Stomach (tissue), 8 donors: ENCODE measurements at regions not wholly inside any gene's neighbourhood (a gene's known extent, or its start where the extent isn't known, plus 50 kb on each side); places are given as distances from the start of the nearest gene placed in this dataset.
A peak's percentile ranks its signal among the peaks of the same experiment; 100 is the strongest.

Experiments
- DNase-seq, 2 donors: peaks; one replicate each; pipeline versions ENCODE4 v3.0.0 to v3.0.0-alpha.2; 2013 to 2019
- H3K27ac ChIP-seq, 5 donors: fragments of 200-600 bp in 4 of 5; sonication (generic) in 4 of 5; one replicate each; pipeline ENCODE4 v1.5.1; 2013 to 2019; ENCODE audit warnings: mild to moderate bottlenecking in 1 of 5, moderate library complexity in 1 of 5
- H3K27me3 ChIP-seq, 3 donors: fragments of 200-600 bp; sonication (generic); one replicate each; pipeline ENCODE4 v1.5.1; 2017 to 2019; ENCODE audit warnings: mixed run types in 1 of 3
- H3K36me3 ChIP-seq, 4 donors: fragments of 200-600 bp; sonication (generic); 1 replicate in 3 of 4; 2 replicates in 1 of 4; pipeline ENCODE4 v1.5.1; 2016 to 2019
- H3K4me1 ChIP-seq, 4 donors: fragments of 200-600 bp; sonication (generic); one replicate each; pipeline ENCODE4 v1.5.1; 2016 to 2019
- H3K4me3 ChIP-seq, 4 donors: fragments of 200-600 bp; sonication (generic) in 3 of 4; one replicate each; pipeline ENCODE4 v1.5.1; 2016 to 2019; ENCODE audit warnings: mild to moderate bottlenecking in 1 of 4
- H3K9me3 ChIP-seq, 4 donors: fragments of 200-600 bp; sonication (generic); one replicate each; pipeline ENCODE4 v1.5.1; 2016 to 2019
- EP300 ChIP-seq: sonication (generic); formaldehyde crosslinking; IDR thresholded peaks from one replicate; pipeline ENCODE4 v1.6.1; 2017; ENCODE audit warnings: antibody characterized with exemption
- POLR2A ChIP-seq, 4 donors: fragments of 450-650 bp; IDR thresholded peaks; one replicate each; pipeline ENCODE4 v1.6.1; 2016; ENCODE audit warnings: antibody characterized with exemption in 4 of 4, control low read depth in 2 of 4, mild to moderate bottlenecking in 1 of 4, moderate library complexity in 1 of 4
- POLR2AphosphoS5 ChIP-seq, 3 donors: sonication (generic); formaldehyde crosslinking; IDR thresholded peaks; one replicate each; pipeline ENCODE4 v1.6.1; 2016; ENCODE audit warnings: antibody characterized with exemption in 3 of 3
- WGBS, 5 donors: extraction: QIAGEN DNeasy Blood & Tissue Kit in 3 of 5; methylation state at CpG; one replicate each; pipeline versions ENCODE4 v1.1.5 to v1.1.7; 2013 to 2018; 5-methylcytosine and 5-hydroxymethylcytosine counted together
- intact Hi-C: fragments of 100-400 bp; cut with DNase I; formaldehyde crosslinking; loops from one replicate; pipeline ENCODE4 v1.15.1; 2023; ENCODE audit warnings: low total_unique reads
- TF ChIP-seq, protein P1 (sequence below), 7 experiments: fragments of 450-650 bp in 4 of 7; fragments of 200-600 bp in 3 of 7; sonication (generic) in 3 of 7; IDR thresholded peaks; one replicate each; pipeline ENCODE4 v1.5.1; 2016 to 2019; ENCODE audit warnings: antibody characterized with exemption in 7 of 7, control low read depth in 2 of 7, mild to moderate bottlenecking in 1 of 7
- donor health status: healthy with polysubstance abuse.
- donor health status: Bipolar disorder and iron deficiency.
- donor health status: healthy.

DNA sequence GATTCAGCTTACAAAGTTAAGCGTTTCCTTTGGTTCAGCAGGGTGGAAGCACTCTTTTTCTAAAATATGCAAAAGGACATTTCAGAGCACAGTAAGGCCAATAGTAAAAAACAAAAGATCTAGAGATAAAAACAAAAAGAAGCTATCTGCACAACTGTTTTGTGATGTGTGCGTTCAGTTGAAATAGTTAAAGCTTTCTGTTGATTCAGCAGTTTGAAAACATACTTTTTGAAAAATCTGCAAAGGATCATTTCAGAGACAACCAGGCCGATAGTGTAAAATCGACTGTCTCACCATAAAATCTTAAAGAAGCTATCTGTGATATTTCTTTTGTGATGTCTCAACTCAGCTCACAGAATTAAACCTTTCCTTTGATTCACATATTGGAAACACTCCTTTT is 300.0 kb upstream of the ALG10B start:
- no peaks in the 10 kb centered on the region for H3K27me3 ChIP-seq
- TF ChIP-seq EP300 (no peak), POLR2A (IDR thresholded peaks at IDR 0.05) (no peak), POLR2AphosphoS5 (IDR thresholded peaks at IDR 0.05) (no peak)
- TF ChIP-seq, protein P1, sequence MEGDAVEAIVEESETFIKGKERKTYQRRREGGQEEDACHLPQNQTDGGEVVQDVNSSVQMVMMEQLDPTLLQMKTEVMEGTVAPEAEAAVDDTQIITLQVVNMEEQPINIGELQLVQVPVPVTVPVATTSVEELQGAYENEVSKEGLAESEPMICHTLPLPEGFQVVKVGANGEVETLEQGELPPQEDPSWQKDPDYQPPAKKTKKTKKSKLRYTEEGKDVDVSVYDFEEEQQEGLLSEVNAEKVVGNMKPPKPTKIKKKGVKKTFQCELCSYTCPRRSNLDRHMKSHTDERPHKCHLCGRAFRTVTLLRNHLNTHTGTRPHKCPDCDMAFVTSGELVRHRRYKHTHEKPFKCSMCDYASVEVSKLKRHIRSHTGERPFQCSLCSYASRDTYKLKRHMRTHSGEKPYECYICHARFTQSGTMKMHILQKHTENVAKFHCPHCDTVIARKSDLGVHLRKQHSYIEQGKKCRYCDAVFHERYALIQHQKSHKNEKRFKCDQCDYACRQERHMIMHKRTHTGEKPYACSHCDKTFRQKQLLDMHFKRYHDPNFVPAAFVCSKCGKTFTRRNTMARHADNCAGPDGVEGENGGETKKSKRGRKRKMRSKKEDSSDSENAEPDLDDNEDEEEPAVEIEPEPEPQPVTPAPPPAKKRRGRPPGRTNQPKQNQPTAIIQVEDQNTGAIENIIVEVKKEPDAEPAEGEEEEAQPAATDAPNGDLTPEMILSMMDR (IDR thresholded peaks at IDR 0.05), result no peak
- H3K9me3 ChIP-seq, result peaks cover 0 to 85% (median 50%) of the 10 kb centered on the region in 4 donors
- no peak for DNase-seq
- no peaks in the 10 kb centered on the region for H3K36me3 ChIP-seq
- H3K27ac ChIP-seq, result no peak overlapping the region
- intact Hi-C loops, result no loop called here
- H3K4me3 ChIP-seq, result no peak overlapping the region
- 65 to 75% (median 70%) methylated on average over 4 of the region's 4 CpGs for WGBS, 5 donors
- H3K4me1 ChIP-seq, result no peaks in the 10 kb centered on the region

DNA sequence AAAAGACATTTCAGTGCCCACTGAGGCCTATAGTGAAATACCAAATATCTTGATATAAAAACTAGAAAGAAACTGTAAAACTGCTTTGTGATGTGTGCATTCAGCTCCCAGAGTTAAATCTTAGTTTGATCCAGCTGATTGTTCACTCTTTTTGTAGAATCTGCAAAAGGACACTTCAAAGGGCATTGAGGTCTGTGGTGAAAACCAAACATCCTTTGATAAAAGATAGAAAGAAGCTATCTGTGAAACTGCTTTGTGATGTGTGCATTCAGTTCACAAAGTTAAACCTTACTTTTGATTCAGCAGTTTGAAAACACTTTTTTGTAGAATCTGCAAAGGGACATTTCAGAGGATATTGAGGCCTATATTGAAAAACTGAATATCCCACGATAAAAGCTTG is 290.7 kb upstream of the ALG10B start:
- Histone ChIP-seq H3K27ac (no peak overlapping the region), H3K27me3 (no peaks in the 10 kb centered on the region), H3K9me3 (peaks cover 18 to 87% (median 66%) of the 10 kb centered on the region in 4 donors), H3K4me3 (no peak overlapping the region), H3K4me1 (no peaks in the 10 kb centered on the region), H3K36me3 (no peaks in the 10 kb centered on the region)
- DNase-seq, result no peak
- intact Hi-C loops, result no loop called here
- WGBS, 5 donors, result 16 to 43% (median 28%) methylated on average over 1 of the region's 1 CpG
- TF ChIP-seq POLR2A (IDR thresholded peaks at IDR 0.05), result no peak
- TF ChIP-seq, protein P1 (IDR thresholded peaks at IDR 0.05), result no peak

DNA sequence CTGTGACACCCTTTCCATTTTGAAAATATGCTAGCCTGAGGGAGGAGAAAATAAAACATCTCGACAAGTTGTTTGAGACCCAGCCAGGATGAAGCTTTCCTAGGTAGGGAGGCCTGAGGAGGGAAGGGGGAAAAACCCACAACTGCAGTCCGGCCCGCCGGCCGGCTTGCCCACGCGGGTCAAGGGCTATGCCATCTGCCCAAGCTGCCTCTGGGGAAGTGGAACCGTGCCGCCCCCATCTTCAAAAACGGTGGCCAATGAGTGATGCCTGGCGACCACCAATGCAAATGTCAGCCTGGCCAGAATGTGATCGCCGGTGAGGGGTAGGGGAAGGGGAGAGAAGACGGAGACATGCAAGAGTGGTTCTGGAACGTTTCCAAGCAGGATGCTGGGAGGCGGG is 263.5 kb upstream of the ALG10B start:
- Histone ChIP-seq H3K4me1 (no peaks in the 10 kb centered on the region), H3K27ac (no peak overlapping the region), H3K4me3 (no peak overlapping the region), H3K36me3 (no peaks in the 10 kb centered on the region), H3K9me3 (peaks cover 0 to 43% (median 18%) of the 10 kb centered on the region in 4 donors), H3K27me3 (no peaks in the 10 kb centered on the region)
- TF ChIP-seq, protein P1 (IDR thresholded peaks at IDR 0.05), result no peak
- TF ChIP-seq POLR2A (IDR thresholded peaks at IDR 0.05), result no peak
- intact Hi-C loops, result no loop called here
- 46 to 64% (median 55%) methylated on average over 16 of the region's 16 CpGs for WGBS, 5 donors
- no peak for DNase-seq

DNA sequence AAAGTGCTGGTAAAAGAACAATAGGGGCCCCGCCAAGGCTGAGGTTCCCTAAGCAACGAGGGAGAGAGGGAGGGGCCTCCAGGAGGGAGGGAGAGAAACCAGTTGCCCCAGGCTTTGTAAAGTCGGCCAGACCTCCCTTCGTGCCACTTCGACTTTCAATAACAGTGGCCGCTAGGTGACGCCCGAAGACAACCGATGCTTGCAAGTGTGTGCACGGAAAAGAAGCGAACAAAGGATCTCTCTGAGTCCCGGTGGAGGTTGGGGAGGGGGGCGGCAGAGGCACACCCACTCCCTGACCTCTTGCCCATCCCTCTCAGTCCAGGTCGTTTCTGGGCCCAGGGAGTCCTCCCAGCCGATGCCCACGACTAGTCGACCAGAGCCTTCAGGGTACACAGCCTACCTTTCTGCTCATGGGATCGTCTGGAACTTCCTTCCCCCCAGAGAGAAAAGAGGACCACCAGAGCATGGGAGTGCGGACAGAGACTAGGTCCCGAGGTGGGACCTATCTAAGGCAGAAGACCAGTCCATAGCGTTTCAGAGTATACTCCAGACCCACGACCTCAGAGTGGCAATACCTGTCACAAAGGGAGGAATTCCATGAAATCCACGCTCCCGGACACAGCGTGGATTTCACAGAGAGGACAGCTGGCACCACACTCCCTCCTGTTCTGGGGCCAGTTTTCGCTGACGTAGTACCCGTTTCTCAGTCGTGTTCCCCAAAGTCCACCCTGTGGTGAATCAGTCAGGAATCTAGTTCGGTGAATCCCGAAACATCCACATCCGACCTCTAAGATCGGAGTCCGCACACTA is 262.7 kb upstream of the ALG10B start:
- H3K27ac ChIP-seq, result no peak overlapping the region
- TF ChIP-seq, protein P1 (IDR thresholded peaks at IDR 0.05), result peak in 4 of 7 experiments; percentile 29 to 73 (median 50)
- no peak for TF ChIP-seq POLR2A (IDR thresholded peaks at IDR 0.05)
- WGBS, 5 donors, result 53 to 64% (median 61%) methylated on average over 34 of the region's 34 CpGs
- H3K4me1 ChIP-seq, result no peaks in the 10 kb centered on the region
- no peaks in the 10 kb centered on the region for H3K27me3 ChIP-seq
- peak overlapping the region in 1 of 4 donors; percentile 15 for H3K4me3 ChIP-seq
- DNase-seq, result peak in 1 of 2 donors; percentile 70
- H3K9me3 ChIP-seq, result peaks cover 0 to 43% (median 18%) of the 10 kb centered on the region in 4 donors
- H3K36me3 ChIP-seq, result no peaks in the 10 kb centered on the region
- intact Hi-C loops, result no loop called here
